HG02981 (cell line): ENCODE measurements at regions not wholly inside any gene's neighbourhood (a gene's known extent, or its start where the extent isn't known, plus 50 kb on each side); places are given as distances from the start of the nearest gene placed in this dataset.
A peak's percentile ranks its signal among the peaks of the same experiment; 100 is the strongest.
"Not testable (repeated sequence)": the region's sequence is repeated elsewhere in the genome, so short reads cannot be mapped to it uniquely, and the experiment has no call there.

ENCODE experiments used
- ATAC-seq: cut with Tn5 transposase; IDR thresholded peaks from one replicate; pipeline ENCODE4 v1.9.1; 2021; ENCODE audit warnings: mild to moderate bottlenecking, moderate library complexity; ENCODE audit not compliant: unreplicated experiment

DNA sequence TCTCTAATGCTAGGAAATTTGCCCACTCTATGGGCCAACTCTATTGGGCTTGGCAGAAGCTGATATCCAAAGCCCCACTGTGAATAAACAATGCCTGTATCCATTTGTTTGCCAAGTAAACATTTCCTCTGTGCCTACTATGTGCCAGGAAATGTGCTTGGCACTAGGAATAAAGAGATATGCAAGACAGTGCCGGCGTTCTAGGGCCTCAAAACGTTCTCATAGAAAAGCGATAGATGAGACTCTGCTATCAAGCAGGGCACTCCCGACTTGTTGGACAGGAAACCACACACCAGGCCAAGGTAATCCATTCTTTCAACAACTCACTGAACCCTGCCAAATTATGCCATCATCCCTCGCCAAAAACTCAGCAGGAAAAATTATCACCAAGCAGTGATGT lies 196.7 kb downstream of the IPMK start:
- no peak for ATAC-seq

DNA sequence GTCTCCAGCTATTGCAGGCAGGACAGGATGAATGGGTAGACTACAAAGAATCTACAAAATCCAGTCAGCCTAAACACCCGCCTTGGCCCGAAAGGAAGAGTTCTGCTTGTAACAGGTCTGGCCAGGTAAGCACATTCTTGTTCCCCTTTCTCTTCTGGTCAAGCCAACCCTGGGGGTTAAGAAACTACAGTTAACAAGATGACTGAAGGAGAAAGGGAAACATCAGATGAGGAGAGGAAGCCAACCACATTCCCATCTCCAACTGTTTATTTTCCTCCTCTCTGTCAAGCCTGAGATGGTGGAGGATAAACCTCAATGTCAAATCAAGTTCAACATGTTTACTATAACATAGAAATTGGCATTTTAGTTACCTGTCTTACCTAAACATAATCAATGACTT lies 198.9 kb downstream of the IPMK start:
- ATAC-seq, result no peak

DNA sequence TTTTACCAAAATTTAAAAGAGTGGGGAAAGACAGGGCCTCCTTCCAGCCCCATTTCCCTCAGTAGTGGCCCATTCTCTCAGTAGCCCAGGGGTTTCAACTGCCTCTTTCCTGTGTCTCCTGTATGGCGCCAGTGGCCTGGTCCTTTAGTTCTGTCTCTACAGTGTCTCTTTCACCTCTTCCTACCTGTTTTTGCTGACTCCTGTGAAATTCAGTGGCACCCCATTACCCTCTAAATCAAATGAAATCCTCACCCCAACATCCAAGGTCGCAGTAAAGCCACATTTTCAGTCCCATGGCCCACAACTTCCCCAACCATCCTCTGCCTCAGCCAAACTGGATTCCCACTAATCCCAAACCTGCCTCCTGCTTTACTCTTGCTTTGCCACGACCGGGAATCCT lies 200.7 kb downstream of the IPMK start:
- ATAC-seq, result no peak

DNA sequence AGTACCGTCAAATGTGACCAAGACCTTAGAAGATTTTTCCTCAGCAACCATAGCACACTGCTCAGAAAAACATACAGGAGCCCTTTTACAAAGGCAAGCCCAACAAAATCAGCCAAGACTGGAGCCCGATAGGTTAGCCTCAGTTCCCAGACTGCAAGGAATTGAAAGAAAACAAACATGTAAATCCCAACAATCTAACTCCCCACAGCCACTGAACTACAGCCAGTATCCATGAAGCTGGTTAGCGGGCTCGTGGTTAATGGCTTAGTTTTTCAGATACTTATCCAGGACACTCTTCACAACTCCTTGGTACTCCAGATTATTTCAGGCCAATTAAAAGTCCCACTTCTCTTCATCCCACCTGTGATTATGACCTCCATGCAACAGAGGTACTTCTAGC lies 201.6 kb downstream of the IPMK start:
- ATAC-seq, result no peak

DNA sequence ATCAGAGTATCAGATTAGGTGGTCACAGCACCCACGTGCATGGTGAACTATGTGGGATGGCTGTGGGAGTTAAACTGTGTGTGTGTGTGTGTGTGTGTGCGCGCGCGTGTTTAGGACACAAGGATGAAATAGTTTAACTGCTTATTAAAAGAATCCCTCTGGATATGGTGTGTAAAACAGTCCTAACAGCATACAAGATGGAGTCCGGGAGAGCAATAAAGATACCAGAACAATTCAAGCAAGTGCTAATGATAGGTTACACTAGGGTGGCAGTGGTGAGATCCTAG lies 202.2 kb downstream of the IPMK start:
- ATAC-seq, result no peak

DNA sequence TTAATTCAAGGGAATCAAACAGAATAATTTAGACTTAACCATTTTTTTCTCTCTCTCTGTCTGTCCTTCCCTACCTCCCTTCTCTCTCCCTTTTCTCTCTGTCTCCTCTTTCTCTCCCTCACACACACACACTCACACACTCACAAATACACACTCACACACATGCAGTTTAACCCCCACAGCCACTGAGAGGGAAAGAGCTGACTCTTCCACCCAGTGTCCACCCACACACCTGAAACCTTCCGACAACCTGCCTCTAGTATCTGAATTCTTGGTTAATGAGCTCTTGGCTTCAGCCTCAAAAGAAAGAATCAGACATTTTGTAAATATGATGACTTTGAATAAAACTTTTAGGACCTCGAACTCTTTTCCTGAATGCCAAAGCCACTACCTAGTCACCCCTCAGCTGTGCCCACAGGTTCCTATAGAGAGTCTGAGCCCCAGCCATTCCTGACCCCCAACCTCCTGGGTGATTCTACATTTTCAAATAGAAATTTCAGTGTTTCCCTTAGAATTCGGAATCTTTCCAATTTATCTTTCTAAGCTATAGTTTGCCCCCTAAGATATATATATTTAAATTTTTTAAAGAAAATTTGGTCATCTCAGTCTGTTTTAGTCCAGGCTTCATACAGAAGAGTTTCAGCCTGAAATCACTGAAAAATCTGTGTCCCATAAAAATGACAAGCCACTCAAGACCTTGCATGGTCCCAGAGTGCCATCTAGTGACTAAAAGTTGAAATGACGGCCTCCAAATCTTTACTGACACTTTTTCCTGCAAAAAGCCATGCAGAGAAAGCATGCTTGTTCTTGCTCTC lies 202.8 kb downstream of the IPMK start:
- ATAC-seq, result no peak

DNA sequence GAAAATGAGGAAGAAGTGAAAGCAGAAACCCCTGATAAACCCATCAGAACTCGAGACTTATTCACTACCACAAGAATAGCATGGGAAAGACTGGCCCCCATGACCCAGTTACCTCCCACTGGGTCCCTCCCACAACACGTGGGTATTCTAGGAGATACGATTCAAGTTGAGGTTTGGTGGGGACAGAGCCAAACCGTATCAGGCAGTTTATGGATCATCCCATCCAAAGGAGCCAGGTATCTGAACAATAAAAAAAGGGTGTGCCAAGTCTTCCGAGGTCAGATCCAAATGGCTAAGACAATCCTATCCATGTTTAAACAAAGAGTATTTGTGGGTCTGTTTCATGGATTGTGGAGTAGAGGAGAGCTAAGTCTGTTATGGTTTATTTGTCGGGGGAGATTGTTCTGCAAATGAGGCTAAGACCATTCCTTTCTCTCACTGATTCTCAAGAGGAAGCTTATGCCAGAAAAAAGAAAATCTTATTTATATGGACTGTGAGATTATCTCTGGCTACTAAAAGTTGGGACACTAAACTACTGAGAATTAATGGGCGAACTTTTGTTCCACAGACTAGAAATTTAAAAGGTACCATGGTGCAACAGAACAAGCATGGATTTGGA lies 203.7 kb downstream of the IPMK start:
- no peak for ATAC-seq

DNA sequence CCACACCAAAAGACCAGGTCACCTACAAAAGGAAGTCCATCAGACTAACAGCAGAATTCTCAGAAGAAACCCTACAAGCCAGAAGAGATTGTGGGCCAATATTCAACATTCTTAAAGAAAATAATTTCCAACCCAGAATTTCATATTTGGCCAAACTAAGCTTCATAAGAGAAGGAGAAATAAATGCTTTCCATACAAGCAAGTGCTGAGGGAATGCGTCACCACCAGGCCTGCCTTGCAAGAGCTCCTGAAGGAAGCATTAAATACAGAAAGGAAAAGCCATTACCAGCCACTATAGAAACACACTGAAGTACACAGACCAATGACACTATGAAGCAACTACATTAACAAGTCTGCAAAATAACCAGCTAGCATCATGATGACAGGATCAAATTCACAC lies 209.0 kb downstream of the IPMK start:
- not testable (repeated sequence) for ATAC-seq

DNA sequence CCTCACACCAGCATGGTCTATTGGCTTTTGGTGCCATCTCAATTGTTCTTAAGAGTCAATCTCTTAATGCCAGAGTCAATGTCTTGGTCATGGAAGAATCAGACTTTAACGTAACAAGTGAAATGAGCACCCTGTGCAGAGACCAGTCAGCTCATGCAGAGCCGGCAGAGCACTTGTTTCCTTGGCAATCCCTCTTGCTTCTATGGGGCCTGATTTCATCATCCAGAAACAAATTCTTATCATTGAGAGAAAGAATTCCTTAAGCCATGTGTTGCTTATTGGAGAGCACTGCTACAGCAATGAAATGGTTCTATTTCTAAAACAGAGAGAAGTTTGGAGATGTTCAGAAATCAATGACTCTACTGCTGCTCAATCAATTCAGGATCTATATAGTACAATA lies 212.8 kb downstream of the IPMK start:
- ATAC-seq, result no peak

DNA sequence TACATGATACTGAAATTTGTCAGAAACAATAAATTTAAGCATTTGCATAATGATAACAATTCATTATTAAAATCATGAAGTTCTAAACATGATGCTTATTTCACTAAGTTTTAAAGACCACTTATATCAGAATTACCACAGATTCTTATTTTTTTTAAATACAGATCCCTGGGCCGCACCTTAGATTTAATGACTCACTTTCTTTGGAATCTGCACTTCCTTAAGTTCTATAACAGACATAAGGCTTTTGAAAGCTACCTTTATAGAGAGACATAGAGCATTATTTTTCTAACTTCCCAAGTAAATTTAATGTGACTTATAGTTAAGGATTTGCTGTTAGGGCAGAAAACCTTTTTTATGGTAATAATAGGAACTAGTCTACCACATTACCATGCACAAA lies 214.9 kb downstream of the IPMK start:
- ATAC-seq, result no peak

DNA sequence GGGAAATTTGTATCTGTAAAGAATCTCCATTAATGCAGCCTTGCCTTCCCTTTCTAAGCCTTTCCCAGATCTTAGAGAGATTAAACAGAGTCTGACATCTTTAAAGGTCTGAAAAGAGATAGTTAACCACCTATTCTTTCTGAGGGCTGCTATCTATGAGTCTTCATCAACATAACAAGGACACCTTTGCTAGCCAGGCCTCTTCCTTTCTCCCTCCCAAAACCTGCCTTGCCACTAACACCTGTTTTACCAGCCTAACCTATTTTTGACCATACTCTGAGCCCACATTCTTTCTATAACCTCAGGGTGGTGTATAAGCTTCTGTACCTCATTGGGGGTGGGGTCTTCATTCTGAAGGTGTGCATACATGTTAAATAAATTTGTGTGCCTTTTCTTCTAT lies 217.1 kb downstream of the IPMK start:
- no peak for ATAC-seq

DNA sequence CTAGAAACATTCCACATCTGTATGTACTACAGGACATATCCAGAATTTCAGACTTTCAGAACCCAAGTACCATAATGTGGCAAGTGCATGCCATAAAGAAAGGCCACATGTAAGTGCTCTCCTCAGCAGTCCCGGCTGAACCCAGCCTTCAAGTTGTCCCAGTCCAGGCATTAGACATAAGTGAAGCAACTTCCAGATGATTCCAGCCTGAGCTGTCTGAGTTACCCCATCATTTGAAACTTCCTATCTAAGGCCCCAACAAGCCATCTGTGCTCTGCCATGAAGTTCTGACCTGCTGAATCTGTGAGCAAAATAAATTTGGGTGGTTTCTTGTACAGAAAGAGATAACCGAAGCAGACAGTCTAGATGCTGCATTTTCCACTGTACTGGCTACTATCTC lies 218.8 kb downstream of the IPMK start:
- no peak for ATAC-seq

DNA sequence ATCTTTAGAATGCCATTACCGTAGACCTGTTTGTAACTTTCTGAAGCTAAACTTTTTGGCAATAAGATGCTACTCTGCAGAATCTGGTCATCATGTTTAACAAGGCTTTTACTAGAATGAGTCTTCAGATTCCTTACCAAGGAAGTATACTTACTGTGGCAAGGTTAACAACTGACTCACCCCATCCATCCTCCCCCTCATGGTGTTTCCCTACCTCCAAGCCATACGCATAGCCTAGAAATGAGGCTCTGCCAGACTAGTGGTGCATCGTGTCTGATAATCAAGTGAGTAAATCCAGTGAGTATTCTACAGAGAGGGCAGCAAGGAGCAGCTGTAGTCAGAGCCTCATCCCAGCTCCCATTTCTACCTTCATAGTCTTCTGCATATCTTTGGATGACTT lies 223.6 kb downstream of the IPMK start:
- no peak for ATAC-seq

DNA sequence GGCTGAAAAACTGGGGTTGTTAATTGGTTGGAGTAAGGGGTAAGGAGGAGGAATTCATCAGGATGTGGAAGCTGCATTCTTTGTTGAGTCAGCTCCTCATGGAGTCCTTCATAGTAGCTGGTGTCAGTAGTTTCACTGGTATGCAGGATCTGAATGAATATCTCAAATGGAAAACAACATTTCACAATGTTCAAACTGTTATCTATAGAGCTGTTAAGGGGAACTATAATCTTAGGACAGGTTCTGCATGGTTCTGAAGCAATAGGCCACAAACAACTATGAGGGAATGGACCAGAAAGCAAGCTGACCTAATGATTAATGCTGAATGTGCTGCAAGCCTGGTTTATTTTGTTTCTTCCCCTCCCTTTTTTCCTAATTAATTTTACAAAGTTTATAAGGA lies 225.8 kb downstream of the IPMK start:
- no peak for ATAC-seq

DNA sequence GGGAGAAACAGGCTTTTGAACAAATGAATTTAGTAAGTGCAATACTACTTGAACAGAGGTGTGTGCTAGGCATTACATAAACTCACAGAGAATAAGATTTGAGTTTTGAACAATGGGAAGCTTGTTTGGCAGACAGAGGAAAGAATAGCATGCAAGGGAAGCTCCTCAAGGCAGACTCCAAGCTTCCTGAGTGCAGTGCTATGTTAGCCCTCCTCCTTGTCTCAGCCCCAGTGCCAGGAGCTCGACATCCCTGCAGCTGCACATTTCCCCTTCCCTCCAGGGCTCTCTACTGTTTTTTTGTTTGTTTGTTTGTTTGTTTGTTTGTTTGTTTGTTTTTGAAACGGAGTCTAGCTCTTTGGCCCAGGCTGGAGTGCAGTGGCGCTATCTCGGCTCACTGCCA lies 237.5 kb downstream of the IPMK start:
- no peak for ATAC-seq

DNA sequence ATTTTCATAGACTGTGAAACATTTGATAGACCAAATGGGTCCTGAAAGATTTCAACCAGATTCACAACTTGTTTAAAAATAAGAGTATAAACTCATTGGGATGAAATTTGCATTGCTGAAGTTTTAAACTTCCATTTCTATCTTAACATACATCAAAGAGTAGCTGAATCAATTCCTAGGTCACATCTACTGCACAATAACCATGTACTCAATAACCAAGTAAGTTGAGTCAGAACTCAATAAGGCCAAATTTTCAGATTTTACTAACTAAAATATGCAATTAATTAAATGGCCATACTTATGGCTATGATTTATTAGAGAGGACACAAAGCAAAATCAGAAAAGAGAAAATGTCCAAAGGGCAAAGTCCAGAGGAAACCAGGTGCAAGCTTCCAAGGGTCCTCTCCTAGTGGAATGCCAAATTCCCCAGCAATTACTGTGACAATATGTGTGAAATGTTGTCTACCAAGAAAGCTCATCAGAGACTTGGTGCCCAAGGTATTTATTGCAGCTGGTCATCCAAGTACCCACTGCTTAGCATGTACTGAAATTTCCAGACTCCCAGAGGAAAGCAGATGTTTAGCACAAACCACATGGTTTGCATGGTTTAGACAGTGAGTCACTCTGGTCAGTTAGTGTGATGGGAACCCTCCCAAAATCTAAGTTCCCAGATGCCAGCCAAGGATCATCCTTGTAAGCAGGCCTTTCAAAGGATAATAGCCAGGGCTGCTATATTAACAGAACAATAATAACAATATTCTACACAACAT lies 238.9 kb downstream of the IPMK start:
- ATAC-seq, result no peak

DNA sequence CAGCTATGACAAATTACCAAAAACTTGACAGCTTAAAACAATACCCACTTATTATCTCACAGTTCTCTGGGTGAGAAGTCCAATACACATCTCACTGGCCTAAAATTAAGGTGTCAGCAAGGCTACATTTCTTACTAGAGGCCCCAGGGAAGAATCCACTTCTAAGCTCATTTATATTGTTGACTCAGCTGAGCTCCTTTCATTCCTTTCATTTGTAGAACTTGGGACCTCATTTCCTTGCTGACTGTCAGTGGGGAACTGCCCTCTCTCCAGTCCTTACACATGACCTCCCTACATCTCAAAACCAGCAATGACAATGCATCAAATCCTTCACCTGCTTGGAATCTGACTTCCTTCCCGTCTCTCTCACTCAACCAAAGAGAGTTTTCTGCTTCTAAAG lies 240.3 kb downstream of the IPMK start:
- ATAC-seq, result no peak

DNA sequence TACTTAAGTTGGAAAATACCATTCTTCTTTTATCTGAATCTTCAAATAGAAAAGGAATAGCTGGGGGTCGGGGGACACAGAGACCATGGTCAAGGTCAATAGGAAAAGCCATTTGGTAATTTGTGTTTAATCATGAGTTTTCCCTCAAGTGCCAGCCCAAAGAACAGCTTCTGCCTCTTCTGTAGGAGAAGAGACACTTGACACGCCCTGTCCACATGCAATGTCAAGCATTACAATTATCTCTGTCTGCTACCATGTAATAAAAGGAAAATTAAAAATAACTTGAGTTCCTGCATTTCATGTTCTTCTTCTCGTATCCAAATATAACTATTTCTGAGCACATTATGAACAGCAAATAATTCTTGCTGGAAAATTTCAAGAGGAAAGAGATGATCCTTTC lies 241.7 kb downstream of the IPMK start:
- ATAC-seq, result no peak

DNA sequence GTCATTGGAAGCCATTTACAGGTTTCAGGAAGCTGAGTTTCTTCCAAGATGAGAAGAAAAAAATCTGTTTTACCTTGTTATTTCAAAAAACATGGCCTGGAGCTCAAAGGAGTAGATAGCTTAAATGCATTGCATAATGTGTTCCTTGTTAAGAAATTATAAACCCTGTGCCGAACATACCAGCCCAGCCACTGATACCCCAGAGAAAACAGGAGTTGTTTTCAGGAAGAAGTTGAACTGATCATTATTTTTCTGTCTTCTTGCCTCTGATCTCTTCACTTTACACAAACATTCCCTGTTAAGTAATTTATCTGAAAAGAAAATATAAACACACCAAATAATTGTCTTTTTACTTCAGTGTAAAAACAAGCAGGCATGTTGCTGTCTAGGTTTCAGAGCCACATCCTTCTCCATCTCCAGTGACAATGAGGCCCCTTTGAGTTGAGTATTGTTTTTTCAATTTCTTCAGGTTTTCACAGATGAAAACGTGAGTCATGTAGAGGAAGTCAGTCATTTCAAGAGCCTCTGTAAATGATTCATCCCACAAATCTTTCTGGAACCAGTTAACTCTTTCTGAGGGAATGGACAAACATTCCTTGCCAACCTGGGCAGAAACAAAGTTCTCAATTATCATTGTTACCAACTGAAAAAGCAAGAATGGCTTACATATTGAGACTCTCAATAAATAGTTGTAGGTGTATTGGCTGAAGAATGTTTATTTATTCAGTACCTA lies 244.2 kb downstream of the IPMK start:
- peak; percentile 64 for ATAC-seq

DNA sequence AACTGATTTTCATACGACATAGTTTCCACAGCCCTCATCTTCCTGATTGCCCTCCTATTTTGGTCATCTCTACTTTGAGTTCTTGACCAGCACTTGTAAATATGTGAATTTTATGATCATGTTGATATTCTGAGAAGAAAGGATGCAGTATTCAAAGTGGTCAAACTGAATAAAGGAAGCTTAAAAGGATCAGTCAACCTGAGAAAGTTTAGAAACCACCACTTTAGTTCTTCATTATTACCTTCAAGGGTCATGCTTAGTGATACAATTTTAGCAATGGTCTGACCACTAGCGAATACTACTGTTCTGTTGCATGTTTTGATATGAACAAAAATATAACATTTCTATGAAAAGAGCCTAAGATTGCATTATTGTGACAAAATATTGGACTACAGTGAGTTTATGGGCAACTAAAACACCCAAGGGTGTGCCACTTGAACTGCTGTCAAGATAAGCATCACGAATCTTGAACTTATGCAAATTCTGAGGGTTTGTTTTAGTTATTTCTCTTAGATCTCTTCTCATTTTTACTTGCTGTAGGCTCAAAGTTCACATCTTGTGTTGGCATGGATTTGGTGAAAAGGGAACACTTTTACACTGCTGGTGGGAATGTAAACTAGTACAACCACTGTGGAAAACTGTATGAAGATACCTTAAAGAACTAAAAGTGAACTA lies 247.7 kb downstream of the IPMK start:
- peak; percentile 65 for ATAC-seq

DNA sequence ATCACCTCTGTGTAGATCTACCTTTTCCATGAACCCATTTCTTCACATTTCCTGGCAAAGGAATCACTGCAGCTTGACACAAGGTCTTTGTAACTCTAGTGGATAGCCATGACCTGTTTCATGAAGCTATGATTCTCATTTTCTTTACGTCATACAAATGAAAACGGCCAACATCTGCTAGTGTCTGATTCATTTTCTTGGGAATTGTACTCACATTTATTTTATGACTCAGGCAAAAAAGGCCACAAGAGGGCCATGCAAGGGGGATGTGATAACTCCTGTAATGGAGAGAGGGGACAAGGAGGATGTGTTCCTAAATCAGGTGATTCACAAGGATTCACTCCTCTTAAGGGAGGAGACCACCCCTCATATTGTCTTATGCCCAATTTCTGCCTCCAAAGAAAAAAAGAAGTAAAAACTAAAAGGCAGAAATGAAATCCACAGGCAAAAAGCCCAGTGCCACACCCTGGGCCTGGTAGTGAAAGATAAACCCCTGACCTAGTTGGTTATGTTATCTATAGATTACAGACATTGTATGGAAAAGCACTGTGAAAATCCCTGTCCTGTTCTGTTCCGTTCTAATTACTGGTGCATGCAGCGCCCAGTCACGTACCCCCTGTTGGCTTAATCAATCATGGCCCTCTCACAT lies 249.9 kb downstream of the IPMK start:
- no peak for ATAC-seq
